WTC11 (cell line): ENCODE measurements at regions not wholly inside any gene's neighbourhood (a gene's known extent, or its start where the extent isn't known, plus 50 kb on each side); places are given as distances from the start of the nearest gene placed in this dataset.
A peak's percentile ranks its signal among the peaks of the same experiment; 100 is the strongest.

Experiments used
- ATAC-seq: fragments of 200-7000 bp; cut with Tn5 transposase; 2 replicates; pipeline ENCODE4 v1.10.0; 2021; ENCODE audit warnings: mild to moderate bottlenecking, moderate library complexity
- CTCF ChIA-PET: fragments of 300-600 bp; sonication (Branson Sonifier 250); formaldehyde crosslinking; loops from one replicate; lab custom pipeline; 2021; ENCODE audit warnings: antibody characterized with exemption; lab: Charles Lee
- POLR2A ChIA-PET: fragments of 350-600 bp; sonication (Branson Sonifier 250); formaldehyde crosslinking; loops from one replicate; lab custom pipeline; 2021; ENCODE audit warnings: antibody characterized with exemption; lab: Charles Lee
- DNase-seq: peaks from one replicate; pipeline ENCODE4 v3.0.0; 2021; ENCODE audit warnings: low spot score
- H3K27ac Mint-ChIP-seq: 2 replicates; pipeline ENCODE4 v1.8.0; 2021; ENCODE audit warnings: mixed read lengths
- H3K27me3 Mint-ChIP-seq: 2 replicates; pipeline ENCODE4 v1.8.0; 2021; ENCODE audit warnings: low read depth, mild to moderate bottlenecking, moderate library complexity, mixed read lengths
- H3K36me3 Mint-ChIP-seq: 2 replicates; pipeline ENCODE4 v1.8.0; 2021; ENCODE audit warnings: mixed read lengths
- H3K4me1 Mint-ChIP-seq: 2 replicates; pipeline ENCODE4 v1.8.0; 2022; ENCODE audit warnings: mixed read lengths
- H3K4me3 Mint-ChIP-seq: 2 replicates; pipeline ENCODE4 v1.8.0; 2021; ENCODE audit warnings: mild to moderate bottlenecking, moderate library complexity, mixed read lengths
- H3K9me3 Mint-ChIP-seq: 2 replicates; pipeline ENCODE4 v1.8.0; 2021; ENCODE audit warnings: mixed read lengths
- CBFB ChIP-seq: sonication (generic); formaldehyde crosslinking; IDR thresholded peaks from 2 replicates; pipeline ENCODE4 v1.8.1; 2022; ENCODE audit warnings: mild to moderate bottlenecking, low read depth, missing genetic modification reagents
- CREB1 ChIP-seq: sonication (generic); formaldehyde crosslinking; IDR thresholded peaks from 2 replicates; pipeline ENCODE4 v1.8.0; 2023; ENCODE audit warnings: mild to moderate bottlenecking, missing genetic modification reagents
- CREM ChIP-seq: sonication (generic); formaldehyde crosslinking; IDR thresholded peaks from 2 replicates; pipeline ENCODE4 v1.8.1; 2022; ENCODE audit warnings: mild to moderate bottlenecking, missing genetic modification reagents, moderate library complexity
- FOXJ3 ChIP-seq: sonication (generic); formaldehyde crosslinking; IDR thresholded peaks from 2 replicates; pipeline ENCODE4 v1.9.0; 2021; ENCODE audit warnings: missing genetic modification reagents, mild to moderate bottlenecking, borderline replicate concordance
- FOXK1 ChIP-seq: sonication (generic); formaldehyde crosslinking; IDR thresholded peaks from 2 replicates; pipeline ENCODE4 v1.8.0; 2022; ENCODE audit warnings: mild to moderate bottlenecking, moderate library complexity, missing genetic modification reagents
- NFYB ChIP-seq: sonication (generic); formaldehyde crosslinking; conservative IDR thresholded peaks from 2 replicates; pipeline ENCODE4 v1.8.0; 2022; ENCODE audit warnings: low read depth, missing genetic modification reagents
- RORB ChIP-seq: fragments of 250-450 bp; sonication (Bioruptor Pico); IDR thresholded peaks from 2 replicates; pipeline ENCODE4 v1.9.0; 2021; ENCODE audit warnings: mild to moderate bottlenecking
- SP1 ChIP-seq: sonication (generic); formaldehyde crosslinking; conservative IDR thresholded peaks from 2 replicates; pipeline ENCODE4 v1.8.1; 2022; ENCODE audit warnings: missing genetic modification reagents
- TP53 ChIP-seq: sonication (generic); formaldehyde crosslinking; IDR thresholded peaks from 2 replicates; pipeline ENCODE4 v1.8.1; 2023; ENCODE audit warnings: mild to moderate bottlenecking, missing genetic modification reagents
- USF1 ChIP-seq: sonication (generic); formaldehyde crosslinking; IDR thresholded peaks from 2 replicates; pipeline ENCODE4 v1.8.0; 2022; ENCODE audit warnings: mild to moderate bottlenecking, missing genetic modification reagents
- USF2 ChIP-seq: sonication (generic); formaldehyde crosslinking; IDR thresholded peaks from 2 replicates; pipeline ENCODE4 v1.8.1; 2023; ENCODE audit warnings: mild to moderate bottlenecking, missing genetic modification reagents, moderate library complexity
- ZNF121 ChIP-seq: sonication (generic); formaldehyde crosslinking; IDR thresholded peaks from 2 replicates; pipeline ENCODE4 v1.8.0; 2023; ENCODE audit warnings: missing genetic modification reagents
- ZNF263 ChIP-seq: sonication (generic); formaldehyde crosslinking; IDR thresholded peaks from 2 replicates; pipeline ENCODE4 v1.8.1; 2022; ENCODE audit warnings: low read depth, mild to moderate bottlenecking, moderate library complexity, missing genetic modification reagents
- ZNF425 ChIP-seq: fragments of 250-450 bp; sonication (Bioruptor Pico); conservative IDR thresholded peaks from 2 replicates; pipeline ENCODE4 v1.9.0; 2021; ENCODE audit warnings: mild to moderate bottlenecking
- ZNF671 ChIP-seq: fragments of 250-450 bp; sonication (Bioruptor Pico); IDR thresholded peaks from 2 replicates; pipeline ENCODE4 v1.8.0; 2021; ENCODE audit warnings: mild to moderate bottlenecking
- TF ChIP-seq, protein P1 (sequence below): sonication (generic); formaldehyde crosslinking; IDR thresholded peaks from 2 replicates; pipeline ENCODE4 v1.8.0; 2022; ENCODE audit warnings: missing genetic modification reagents
- TF ChIP-seq, protein P2 (sequence below): sonication (generic); formaldehyde crosslinking; IDR thresholded peaks from 2 replicates; pipeline ENCODE4 v1.8.1; 2022; ENCODE audit warnings: low read depth, missing genetic modification reagents, borderline replicate concordance
- TF ChIP-seq, protein P3 (sequence below): fragments of 250-450 bp; sonication (Bioruptor Pico); IDR thresholded peaks from 2 replicates; pipeline ENCODE4 v2.1.2; 2022; ENCODE audit warnings: mild to moderate bottlenecking, moderate library complexity

DNA sequence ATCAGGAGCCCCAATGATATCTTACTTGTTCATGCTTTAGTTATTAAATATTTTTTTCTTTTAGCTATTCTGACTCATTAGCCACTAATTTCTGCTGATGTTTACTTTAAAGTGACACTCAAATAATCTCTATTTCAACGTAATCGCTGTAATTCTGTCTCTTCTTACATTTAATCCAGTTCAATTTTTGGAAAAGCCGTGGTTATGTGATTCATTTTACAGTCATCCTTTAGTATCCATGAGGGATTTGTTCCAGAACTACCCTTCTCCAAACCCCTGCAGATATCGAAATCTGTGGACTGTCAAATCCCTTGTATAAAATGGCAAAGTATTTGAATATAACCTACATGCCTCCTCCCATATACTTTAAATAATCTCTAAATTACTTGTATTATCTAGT lies 1103.4 kb downstream of the LRFN5 start (continued):
- TF ChIP-seq ZNF121 (no peak), CBFB (CRISPR knock-in tag) (no peak), FOXK1 (no peak), ZNF263 (CRISPR knock-in tag) (no peak), FOXJ3 (no peak), CREM (CRISPR knock-in tag) (no peak), ZNF425 (CRISPR knock-in tag) (no peak), SP1 (CRISPR knock-in tag) (no peak)
- TF ChIP-seq, protein P1, sequence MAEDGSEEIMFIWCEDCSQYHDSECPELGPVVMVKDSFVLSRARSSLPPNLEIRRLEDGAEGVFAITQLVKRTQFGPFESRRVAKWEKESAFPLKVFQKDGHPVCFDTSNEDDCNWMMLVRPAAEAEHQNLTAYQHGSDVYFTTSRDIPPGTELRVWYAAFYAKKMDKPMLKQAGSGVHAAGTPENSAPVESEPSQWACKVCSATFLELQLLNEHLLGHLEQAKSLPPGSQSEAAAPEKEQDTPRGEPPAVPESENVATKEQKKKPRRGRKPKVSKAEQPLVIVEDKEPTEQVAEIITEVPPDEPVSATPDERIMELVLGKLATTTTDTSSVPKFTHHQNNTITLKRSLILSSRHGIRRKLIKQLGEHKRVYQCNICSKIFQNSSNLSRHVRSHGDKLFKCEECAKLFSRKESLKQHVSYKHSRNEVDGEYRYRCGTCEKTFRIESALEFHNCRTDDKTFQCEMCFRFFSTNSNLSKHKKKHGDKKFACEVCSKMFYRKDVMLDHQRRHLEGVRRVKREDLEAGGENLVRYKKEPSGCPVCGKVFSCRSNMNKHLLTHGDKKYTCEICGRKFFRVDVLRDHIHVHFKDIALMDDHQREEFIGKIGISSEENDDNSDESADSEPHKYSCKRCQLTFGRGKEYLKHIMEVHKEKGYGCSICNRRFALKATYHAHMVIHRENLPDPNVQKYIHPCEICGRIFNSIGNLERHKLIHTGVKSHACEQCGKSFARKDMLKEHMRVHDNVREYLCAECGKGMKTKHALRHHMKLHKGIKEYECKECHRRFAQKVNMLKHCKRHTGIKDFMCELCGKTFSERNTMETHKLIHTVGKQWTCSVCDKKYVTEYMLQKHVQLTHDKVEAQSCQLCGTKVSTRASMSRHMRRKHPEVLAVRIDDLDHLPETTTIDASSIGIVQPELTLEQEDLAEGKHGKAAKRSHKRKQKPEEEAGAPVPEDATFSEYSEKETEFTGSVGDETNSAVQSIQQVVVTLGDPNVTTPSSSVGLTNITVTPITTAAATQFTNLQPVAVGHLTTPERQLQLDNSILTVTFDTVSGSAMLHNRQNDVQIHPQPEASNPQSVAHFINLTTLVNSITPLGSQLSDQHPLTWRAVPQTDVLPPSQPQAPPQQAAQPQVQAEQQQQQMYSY (CRISPR knock-in tag): no peak
- TF ChIP-seq, protein P2, sequence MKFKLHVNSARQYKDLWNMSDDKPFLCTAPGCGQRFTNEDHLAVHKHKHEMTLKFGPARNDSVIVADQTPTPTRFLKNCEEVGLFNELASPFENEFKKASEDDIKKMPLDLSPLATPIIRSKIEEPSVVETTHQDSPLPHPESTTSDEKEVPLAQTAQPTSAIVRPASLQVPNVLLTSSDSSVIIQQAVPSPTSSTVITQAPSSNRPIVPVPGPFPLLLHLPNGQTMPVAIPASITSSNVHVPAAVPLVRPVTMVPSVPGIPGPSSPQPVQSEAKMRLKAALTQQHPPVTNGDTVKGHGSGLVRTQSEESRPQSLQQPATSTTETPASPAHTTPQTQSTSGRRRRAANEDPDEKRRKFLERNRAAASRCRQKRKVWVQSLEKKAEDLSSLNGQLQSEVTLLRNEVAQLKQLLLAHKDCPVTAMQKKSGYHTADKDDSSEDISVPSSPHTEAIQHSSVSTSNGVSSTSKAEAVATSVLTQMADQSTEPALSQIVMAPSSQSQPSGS: no peak

DNA sequence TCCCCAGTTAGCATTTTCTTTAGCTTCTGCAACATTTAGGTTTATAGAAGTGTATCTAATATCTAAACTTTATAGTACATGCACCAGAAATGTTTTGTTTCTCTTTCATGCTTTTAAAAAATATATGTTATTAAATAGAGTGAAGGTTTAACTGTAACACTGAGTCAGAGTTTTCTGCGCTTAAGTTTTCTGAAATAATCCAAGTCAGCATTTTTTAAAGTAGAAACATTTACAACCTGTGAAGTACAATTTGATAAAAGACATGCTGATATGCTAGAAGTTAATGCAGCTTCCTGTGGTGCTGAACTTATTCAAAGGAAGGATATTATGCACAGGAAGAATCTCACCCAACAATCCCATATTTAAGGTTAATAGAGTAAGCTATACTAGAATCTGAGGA lies 1096.8 kb downstream of the LRFN5 start:
- H3K36me3 Mint-ChIP-seq: no peaks in the 10 kb centered on the region
- DNase-seq: no peak
- no peak for ATAC-seq
- H3K27ac Mint-ChIP-seq: no peak overlapping the region
- ChIA-PET CTCF (no interaction called here), POLR2A (no interaction called here)
- H3K4me3 Mint-ChIP-seq: no peak overlapping the region
- H3K4me1 Mint-ChIP-seq: no peaks in the 10 kb centered on the region; the same call in 1 of the 2 replicates
- TF ChIP-seq USF2 (CRISPR knock-in tag): no peak
- H3K27me3 Mint-ChIP-seq: no peaks in the 10 kb centered on the region
- H3K9me3 Mint-ChIP-seq: no peaks in the 10 kb centered on the region

GRCh38 chr14:42687421-42687820 lies 1080.7 kb downstream of the LRFN5 start:
- Mint-ChIP-seq H3K4me3 (no peak overlapping the region), H3K4me1 (peaks cover 22% of the 10 kb centered on the region), H3K27ac (peak overlapping the region; percentile 16; the same call in 1 of the 2 replicates), H3K36me3 (peaks cover 3% of the 10 kb centered on the region; the same call in 1 of the 2 replicates), H3K27me3 (no peaks in the 10 kb centered on the region; the same call in 1 of the 2 replicates)
- peak; percentile 49 for DNase-seq
- ATAC-seq: peak; percentile 90
- POLR2A ChIA-PET: no interaction called here
- CTCF ChIA-PET: no interaction called here
- TF ChIP-seq CREM (CRISPR knock-in tag) (no peak), NFYB (no peak), CREB1 (no peak), SP1 (CRISPR knock-in tag) (no peak), RORB (CRISPR knock-in tag) (no peak), ZNF671 (CRISPR knock-in tag) (no peak), USF1 (no peak), TP53 (CRISPR knock-in tag) (no peak)
- TF ChIP-seq, protein P3, sequence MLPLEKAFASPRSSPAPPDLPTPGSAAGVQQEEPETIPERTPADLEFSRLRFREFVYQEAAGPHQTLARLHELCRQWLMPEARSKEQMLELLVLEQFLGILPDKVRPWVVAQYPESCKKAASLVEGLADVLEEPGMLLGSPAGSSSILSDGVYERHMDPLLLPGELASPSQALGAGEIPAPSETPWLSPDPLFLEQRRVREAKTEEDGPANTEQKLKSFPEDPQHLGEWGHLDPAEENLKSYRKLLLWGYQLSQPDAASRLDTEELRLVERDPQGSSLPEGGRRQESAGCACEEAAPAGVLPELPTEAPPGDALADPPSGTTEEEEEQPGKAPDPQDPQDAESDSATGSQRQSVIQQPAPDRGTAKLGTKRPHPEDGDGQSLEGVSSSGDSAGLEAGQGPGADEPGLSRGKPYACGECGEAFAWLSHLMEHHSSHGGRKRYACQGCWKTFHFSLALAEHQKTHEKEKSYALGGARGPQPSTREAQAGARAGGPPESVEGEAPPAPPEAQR (CRISPR knock-in tag): no peak
- TF ChIP-seq, all 79 proteins: peak for 0
- peaks cover 10% of the 10 kb centered on the region for H3K9me3 Mint-ChIP-seq
